GM18907 (cell line): ENCODE measurements at regions not wholly inside any gene's neighbourhood (a gene's known extent, or its start where the extent isn't known, plus 50 kb on each side); places are given as distances from the start of the nearest gene placed in this dataset.

Source experiments
- ATAC-seq: cut with Tn5 transposase; IDR thresholded peaks from one replicate; pipeline ENCODE4 v1.9.1; 2021; ENCODE audit warnings: mild to moderate bottlenecking, moderate library complexity; ENCODE audit not compliant: unreplicated experiment

- no peak for ATAC-seq
Measured at GRCh38 chr9:38315085-38315595, 77.4 kb upstream of the ALDH1B1 start.

GRCh38 chr9:38313421-38313820, 79.1 kb upstream of the ALDH1B1 start:
- no peak for ATAC-seq

GRCh38 chr9:38312406-38312805, 80.1 kb upstream of the ALDH1B1 start:
- no peak for ATAC-seq

GRCh38 chr9:38311382-38312270, 80.9 kb upstream of the ALDH1B1 start:
- ATAC-seq = no peak

- ATAC-seq = no peak
Measured at GRCh38 chr9:38309324-38310195, 82.9 kb upstream of the ALDH1B1 start.

GRCh38 chr9:38308136-38308535, 84.4 kb upstream of the ALDH1B1 start:
- ATAC-seq = no peak

- ATAC-seq = no peak
Measured at GRCh38 chr9:38306899-38307298, 85.6 kb upstream of the ALDH1B1 start.

- no peak for ATAC-seq
Measured at GRCh38 chr9:38305582-38305981, 86.9 kb upstream of the ALDH1B1 start.

- no peak for ATAC-seq
Measured at GRCh38 chr9:38301376-38302106, 91.0 kb upstream of the ALDH1B1 start.

GRCh38 chr9:38299856-38300255, 92.6 kb upstream of the ALDH1B1 start:
- ATAC-seq = no peak

GRCh38 chr9:38298904-38299303, 93.6 kb upstream of the ALDH1B1 start:
- ATAC-seq = no peak

GRCh38 chr9:38298503-38298902, 94.0 kb upstream of the ALDH1B1 start:
- no peak for ATAC-seq

- no peak for ATAC-seq
Measured at GRCh38 chr9:38296807-38297206, 95.7 kb upstream of the ALDH1B1 start.

- ATAC-seq = no peak
Measured at GRCh38 chr9:38295764-38296163, 96.7 kb upstream of the ALDH1B1 start.

- ATAC-seq = no peak
Measured at GRCh38 chr9:38294220-38294960, 98.1 kb upstream of the ALDH1B1 start.

- no peak for ATAC-seq
Measured at GRCh38 chr9:38293022-38293421, 99.5 kb upstream of the ALDH1B1 start.

- no peak for ATAC-seq
Measured at GRCh38 chr9:38292480-38292879, 100.0 kb upstream of the ALDH1B1 start.

GRCh38 chr9:38289866-38290245, 102.6 kb upstream of the ALDH1B1 start:
- ATAC-seq = no peak

GRCh38 chr9:38289236-38289865, 103.2 kb upstream of the ALDH1B1 start:
- ATAC-seq = no peak

- ATAC-seq = no peak
Measured at GRCh38 chr9:38288502-38288901, 104.0 kb upstream of the ALDH1B1 start.
